ENCODE measurements at regions not wholly inside any gene's neighbourhood (a gene's known extent, or its start where the extent isn't known, plus 50 kb on each side); places are given as distances from the start of the nearest gene placed in this dataset.

GRCh38 chr6:1146500-1146899 is 165.4 kb upstream of the FOXQ1 start:
- H3K79me2 ChIP-seq (ENCODE audit: insufficient read depth, low read length): no peaks in the 10 kb centered on the region
- ATAC-seq (ENCODE audit: insufficient read depth, low read depth) (no peak), DNase-seq (no peak)
- no peak overlapping the region for H3K27ac ChIP-seq (ENCODE audit: low read length)
- H3K4me2 ChIP-seq (ENCODE audit: insufficient read depth, low read length): no peak overlapping the region
- no peaks in the 10 kb centered on the region for H3K9me3 ChIP-seq (ENCODE audit: insufficient read depth, low read length, severe bottlenecking)
- no peak overlapping the region for H3K4me3 ChIP-seq (ENCODE audit: low read depth in 1 of 2, low read length in 2 of 2)
- no peak overlapping the region for H2AFZ ChIP-seq (ENCODE audit: low read depth, low read length)
- no peaks in the 10 kb centered on the region for H4K20me1 ChIP-seq (ENCODE audit: insufficient read depth, low read length)
- no peak overlapping the region for H3K9ac ChIP-seq (ENCODE audit: low read depth, low read length)
- H3K36me3 ChIP-seq (ENCODE audit: insufficient read depth, low read length): no peaks in the 10 kb centered on the region
- TF ChIP-seq, protein P1, sequence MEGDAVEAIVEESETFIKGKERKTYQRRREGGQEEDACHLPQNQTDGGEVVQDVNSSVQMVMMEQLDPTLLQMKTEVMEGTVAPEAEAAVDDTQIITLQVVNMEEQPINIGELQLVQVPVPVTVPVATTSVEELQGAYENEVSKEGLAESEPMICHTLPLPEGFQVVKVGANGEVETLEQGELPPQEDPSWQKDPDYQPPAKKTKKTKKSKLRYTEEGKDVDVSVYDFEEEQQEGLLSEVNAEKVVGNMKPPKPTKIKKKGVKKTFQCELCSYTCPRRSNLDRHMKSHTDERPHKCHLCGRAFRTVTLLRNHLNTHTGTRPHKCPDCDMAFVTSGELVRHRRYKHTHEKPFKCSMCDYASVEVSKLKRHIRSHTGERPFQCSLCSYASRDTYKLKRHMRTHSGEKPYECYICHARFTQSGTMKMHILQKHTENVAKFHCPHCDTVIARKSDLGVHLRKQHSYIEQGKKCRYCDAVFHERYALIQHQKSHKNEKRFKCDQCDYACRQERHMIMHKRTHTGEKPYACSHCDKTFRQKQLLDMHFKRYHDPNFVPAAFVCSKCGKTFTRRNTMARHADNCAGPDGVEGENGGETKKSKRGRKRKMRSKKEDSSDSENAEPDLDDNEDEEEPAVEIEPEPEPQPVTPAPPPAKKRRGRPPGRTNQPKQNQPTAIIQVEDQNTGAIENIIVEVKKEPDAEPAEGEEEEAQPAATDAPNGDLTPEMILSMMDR (IDR thresholded peaks at IDR 0.05; ENCODE audit: borderline replicate concordance, extremely low read depth, low read length, poor library complexity, severe bottlenecking): no peak
- TF ChIP-seq EZH2 (IDR thresholded peaks at IDR 0.05; ENCODE audit: borderline replicate concordance, low read depth, low read length, severe bottlenecking): no peak
- peaks cover 22% of the 10 kb centered on the region for H3K27me3 ChIP-seq (ENCODE audit: insufficient read depth, low read length, poor library complexity)
- no peaks in the 10 kb centered on the region for H3K4me1 ChIP-seq (ENCODE audit: insufficient read depth, low read length)

- TF ChIP-seq EZH2 (IDR thresholded peaks at IDR 0.05; ENCODE audit: borderline replicate concordance, low read depth, low read length, severe bottlenecking): no peak
- TF ChIP-seq, protein P1 (IDR thresholded peaks at IDR 0.05; ENCODE audit: borderline replicate concordance, extremely low read depth, low read length, poor library complexity, severe bottlenecking): no peak
- DNase-seq (no peak), ATAC-seq (ENCODE audit: insufficient read depth, low read depth) (no peak)
- Histone ChIP-seq H3K4me3 (ENCODE audit: low read depth in 1 of 2, low read length in 2 of 2) (no peak overlapping the region), H3K4me2 (ENCODE audit: insufficient read depth, low read length) (no peak overlapping the region), H3K36me3 (ENCODE audit: insufficient read depth, low read length) (no peaks in the 10 kb centered on the region), H2AFZ (ENCODE audit: low read depth, low read length) (no peak overlapping the region), H3K27ac (ENCODE audit: low read length) (no peak overlapping the region), H3K9ac (ENCODE audit: low read depth, low read length) (no peak overlapping the region), H3K27me3 (ENCODE audit: insufficient read depth, low read length, poor library complexity) (peaks cover 20% of the 10 kb centered on the region), H3K79me2 (ENCODE audit: insufficient read depth, low read length) (no peaks in the 10 kb centered on the region), H4K20me1 (ENCODE audit: insufficient read depth, low read length) (no peaks in the 10 kb centered on the region), H3K9me3 (ENCODE audit: insufficient read depth, low read length, severe bottlenecking) (no peaks in the 10 kb centered on the region), H3K4me1 (ENCODE audit: insufficient read depth, low read length) (no peaks in the 10 kb centered on the region)
These were observed 166.1 kb upstream of the FOXQ1 start for GRCh38 chr6:1145768-1146218.

DNA sequence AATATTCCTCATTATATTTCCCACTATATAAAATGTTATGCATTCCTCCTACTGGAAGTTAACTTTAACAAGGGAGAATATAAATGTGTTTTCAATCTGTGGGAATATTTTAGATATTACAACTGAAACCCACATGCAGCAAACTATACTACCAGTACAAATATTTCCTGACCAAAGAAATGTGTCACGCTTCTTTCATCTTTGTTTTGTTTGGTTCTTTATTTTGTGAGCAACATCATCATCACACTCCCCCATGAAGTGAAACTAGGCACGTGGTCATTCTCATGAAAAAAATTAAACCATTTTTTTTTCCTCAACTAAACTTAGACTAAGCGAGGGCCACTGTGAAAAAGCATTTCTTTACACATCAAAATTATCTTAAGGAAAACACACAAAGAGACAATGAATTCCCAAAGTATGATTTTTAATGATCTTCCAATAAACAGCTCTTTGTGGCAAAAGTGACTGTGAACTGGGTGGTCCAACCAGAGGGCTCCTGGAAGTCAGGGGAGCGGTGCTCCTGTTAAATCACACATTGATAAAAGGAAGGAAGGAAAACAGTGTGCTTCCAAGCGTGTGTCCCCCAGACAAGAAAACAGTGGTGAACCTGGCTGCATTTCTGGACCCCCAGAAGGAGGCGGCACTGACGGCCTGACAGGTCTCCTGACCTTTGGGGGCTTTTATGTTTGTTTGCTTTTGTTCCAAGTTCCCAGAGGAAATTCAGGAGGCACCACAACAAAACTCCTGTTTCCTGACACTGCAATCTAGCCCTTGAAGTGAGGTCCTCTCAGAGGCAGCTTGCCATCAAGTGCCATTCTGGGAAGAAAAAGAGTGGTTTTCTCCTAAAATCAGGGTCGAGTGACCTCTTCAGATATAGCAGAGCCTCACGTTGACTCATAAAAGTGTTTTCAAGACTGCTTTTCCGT is 166.8 kb upstream of the FOXQ1 start:
- no peak overlapping the region for H3K4me2 ChIP-seq (ENCODE audit: insufficient read depth, low read length)
- TF ChIP-seq, protein P1 (IDR thresholded peaks at IDR 0.05; ENCODE audit: borderline replicate concordance, extremely low read depth, low read length, poor library complexity, severe bottlenecking): no peak
- no peak for TF ChIP-seq EZH2 (IDR thresholded peaks at IDR 0.05; ENCODE audit: borderline replicate concordance, low read depth, low read length, severe bottlenecking)
- H3K9me3 ChIP-seq (ENCODE audit: insufficient read depth, low read length, severe bottlenecking): no peaks in the 10 kb centered on the region
- no peaks in the 10 kb centered on the region for H4K20me1 ChIP-seq (ENCODE audit: insufficient read depth, low read length)
- H3K9ac ChIP-seq (ENCODE audit: low read depth, low read length): no peak overlapping the region
- H3K27ac ChIP-seq (ENCODE audit: low read length): no peak overlapping the region
- H2AFZ ChIP-seq (ENCODE audit: low read depth, low read length): no peak overlapping the region
- no peaks in the 10 kb centered on the region for H3K36me3 ChIP-seq (ENCODE audit: insufficient read depth, low read length)
- ATAC-seq (ENCODE audit: insufficient read depth, low read depth): no peak
- no peak for DNase-seq
- H3K27me3 ChIP-seq (ENCODE audit: insufficient read depth, low read length, poor library complexity): peaks cover 17% of the 10 kb centered on the region
- no peaks in the 10 kb centered on the region for H3K79me2 ChIP-seq (ENCODE audit: insufficient read depth, low read length)
- H3K4me3 ChIP-seq (ENCODE audit: low read depth in 1 of 2, low read length in 2 of 2): no peak overlapping the region
- H3K4me1 ChIP-seq (ENCODE audit: insufficient read depth, low read length): no peaks in the 10 kb centered on the region

All from DND-41 (cell line).